Heart left ventricle (tissue), 16 donors: ENCODE measurements at regions not wholly inside any gene's neighbourhood (a gene's known extent, or its start where the extent isn't known, plus 50 kb on each side); places are given as distances from the start of the nearest gene placed in this dataset.

ENCODE experiments used
- ATAC-seq, 4 donors: fragments of 200-7000 bp; cut with Tn5 transposase; one replicate each; pipeline ENCODE4 v1.9.1; 2020 to 2022; ENCODE audit warnings: moderate library complexity in 4 of 4, mild to moderate bottlenecking in 3 of 4, moderate number of reproducible peaks in 1 of 4
- DNase-seq, 5 donors: peaks; one replicate each; pipeline ENCODE4 v3.0.0-alpha.2; 2020
- H3K27ac ChIP-seq, 12 donors: fragments of 200-600 bp; sonication (generic) in 4 of 12; one replicate each; pipeline versions ENCODE4 v1.5.0 to v1.8.0; 2016 to 2022; ENCODE audit warnings: mild to moderate bottlenecking in 2 of 12
- H3K27me3 ChIP-seq, 9 donors: fragments of 200-600 bp; sonication (generic) in 2 of 9; one replicate each; pipeline versions ENCODE4 v1.5.1 to v1.8.0; 2016 to 2022; ENCODE audit warnings: mild to moderate bottlenecking in 3 of 9
- H3K36me3 ChIP-seq, 9 donors: fragments of 200-600 bp; sonication (generic) in 2 of 9; one replicate each; pipeline versions ENCODE4 v1.5.0 to v1.8.0; 2018 to 2022; ENCODE audit warnings: mild to moderate bottlenecking in 2 of 9
- H3K4me1 ChIP-seq, 12 donors: fragments of 200-600 bp; sonication (generic) in 4 of 12; one replicate each; pipeline versions ENCODE4 v1.5.0 to v1.8.0; 2016 to 2022; ENCODE audit warnings: mild to moderate bottlenecking in 3 of 12
- H3K4me3 ChIP-seq, 12 donors: fragments of 200-600 bp; sonication (generic) in 4 of 12; one replicate each; pipeline versions ENCODE4 v1.5.0 to v1.8.0; 2017 to 2022; ENCODE audit warnings: mild to moderate bottlenecking in 9 of 12, moderate library complexity in 4 of 12
- H3K9me3 ChIP-seq, 12 donors: fragments of 200-600 bp; sonication (generic) in 4 of 12; one replicate each; pipeline versions ENCODE4 v1.5.0 to v1.8.0; 2016 to 2022; ENCODE audit warnings: mild to moderate bottlenecking in 1 of 12
- POLR2A ChIP-seq, 2 donors: fragments of 450-650 bp; IDR thresholded peaks; one replicate each; pipeline ENCODE4 v1.6.1; 2017; ENCODE audit warnings: antibody characterized with exemption in 2 of 2, mild to moderate bottlenecking in 2 of 2, moderate library complexity in 2 of 2
- WGBS, 4 donors: extraction: QIAGEN DNeasy Blood & Tissue Kit in 2 of 4; methylation state at CpG; one replicate each; pipeline versions ENCODE4 v1.1.5 to v1.1.7; 2013 to 2018; 5-methylcytosine and 5-hydroxymethylcytosine counted together
- intact Hi-C, 10 donors: fragments of 100-400 bp; cut with DNase I; formaldehyde crosslinking; loops; one replicate each; pipeline versions ENCODE4 v1.11.1 to v1.14.2; 2022
- TF ChIP-seq, protein P1 (sequence below), 12 donors: fragments of 200-600 bp; sonication (generic) in 4 of 12; IDR thresholded peaks; one replicate each; pipeline versions ENCODE4 v1.5.0 to v1.8.0; 2018 to 2022; ENCODE audit warnings: antibody characterized with exemption in 12 of 12, mild to moderate bottlenecking in 5 of 12
- donor health status: ischemic (EF 13 %, LVEDD 7.1; RV severe dilation, severe dysfunction).
- donor health status: healthy with polysubstance abuse.
- donor health status: DM: no; HTN: yes; CAD: no.
- donor health status: DM: no; HTN: no; CAD: no.
- donor health status: ischemic (EF 25% LVEDD 6.9; RV normal size, moderate dysfunction).
- donor health status: ischemic (EF 25% LVEDD 5.7; RV mildly dilated, moderate dysfunction).
- donor health status: healthy.
- donor health status: DM: yes; HTN: yes; CAD: no.
- donor health status: ischemic (EF 35%, LVEDD 5.7; RV mildly dilated, moderate dysfunction).
- donor health status: nonischemic (EF 11% LVEDD 7.7; RV severe dilation, severe dysfunction).
- donor health status: DM: yes; HTN: yes; CAD: no.
- donor health status: PGD.
- donor health status: ischemic (EF 29% LVEDD 5.4; RV normal size, mild dysfunction).
- donor health status: nonischemic (EF 23%, LVEDD 6.1; RV moderate dilation, normal function).

DNA sequence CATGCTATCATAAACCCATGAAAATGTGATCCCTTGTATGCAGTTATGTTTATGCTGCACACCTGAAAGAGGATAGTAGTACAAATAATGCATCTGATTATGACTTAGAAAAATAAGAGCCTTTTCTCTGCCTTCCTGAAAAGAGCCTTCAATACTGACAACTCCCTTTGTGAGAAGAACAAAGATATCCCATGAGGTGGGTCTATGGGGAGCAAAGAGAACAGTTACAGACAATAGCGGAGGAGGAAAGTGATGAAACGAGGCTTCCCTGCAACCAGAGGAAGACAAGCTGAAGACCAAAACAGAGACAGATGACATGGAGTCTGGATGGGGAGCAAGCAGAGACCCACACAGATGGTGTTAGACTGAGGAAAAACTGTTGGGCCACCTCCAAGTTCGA lies 598.3 kb upstream of the PLXNA2 start:
- Histone ChIP-seq H3K9me3 (no peaks in the 10 kb centered on the region), H3K27ac (no peak overlapping the region), H3K27me3 (no peaks in the 10 kb centered on the region), H3K36me3 (no peaks in the 10 kb centered on the region), H3K4me1 (no peaks in the 10 kb centered on the region), H3K4me3 (no peak overlapping the region)
- ATAC-seq, result no peak
- intact Hi-C loops, result loop anchor here in 1 of 10 donors (5.0 kb wide), 1 partner anchor 50 kb away; no protein-coding TSS in a partner anchor
- TF ChIP-seq, protein P1, sequence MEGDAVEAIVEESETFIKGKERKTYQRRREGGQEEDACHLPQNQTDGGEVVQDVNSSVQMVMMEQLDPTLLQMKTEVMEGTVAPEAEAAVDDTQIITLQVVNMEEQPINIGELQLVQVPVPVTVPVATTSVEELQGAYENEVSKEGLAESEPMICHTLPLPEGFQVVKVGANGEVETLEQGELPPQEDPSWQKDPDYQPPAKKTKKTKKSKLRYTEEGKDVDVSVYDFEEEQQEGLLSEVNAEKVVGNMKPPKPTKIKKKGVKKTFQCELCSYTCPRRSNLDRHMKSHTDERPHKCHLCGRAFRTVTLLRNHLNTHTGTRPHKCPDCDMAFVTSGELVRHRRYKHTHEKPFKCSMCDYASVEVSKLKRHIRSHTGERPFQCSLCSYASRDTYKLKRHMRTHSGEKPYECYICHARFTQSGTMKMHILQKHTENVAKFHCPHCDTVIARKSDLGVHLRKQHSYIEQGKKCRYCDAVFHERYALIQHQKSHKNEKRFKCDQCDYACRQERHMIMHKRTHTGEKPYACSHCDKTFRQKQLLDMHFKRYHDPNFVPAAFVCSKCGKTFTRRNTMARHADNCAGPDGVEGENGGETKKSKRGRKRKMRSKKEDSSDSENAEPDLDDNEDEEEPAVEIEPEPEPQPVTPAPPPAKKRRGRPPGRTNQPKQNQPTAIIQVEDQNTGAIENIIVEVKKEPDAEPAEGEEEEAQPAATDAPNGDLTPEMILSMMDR (IDR thresholded peaks at IDR 0.05), result no peak
- TF ChIP-seq POLR2A (IDR thresholded peaks at IDR 0.05), result no peak
- 88 to 94% (median 90%) methylated on average over 3 of the region's 3 CpGs for WGBS, 4 donors
- no peak for DNase-seq

DNA sequence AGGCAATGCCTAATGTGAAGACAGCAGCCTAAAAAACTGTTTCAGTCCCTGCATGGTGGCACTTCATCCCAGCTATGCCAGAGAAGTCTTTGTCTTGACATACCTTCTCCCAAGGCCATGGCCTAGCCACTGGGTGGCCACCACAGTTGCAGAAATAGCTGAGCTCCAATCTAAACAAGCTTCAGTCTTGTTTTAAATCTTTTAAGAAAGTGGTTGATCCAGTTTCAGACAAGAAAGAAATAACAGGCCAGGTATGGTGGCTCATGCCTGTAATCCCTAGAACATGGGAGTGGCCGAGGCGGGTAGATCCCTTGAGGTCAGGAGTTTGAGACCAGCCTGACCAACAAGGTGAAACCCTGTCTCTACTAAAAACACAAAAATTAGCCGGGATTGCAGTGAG lies 600.0 kb upstream of the PLXNA2 start:
- Histone ChIP-seq H3K27ac (no peak overlapping the region), H3K9me3 (no peaks in the 10 kb centered on the region), H3K4me1 (no peaks in the 10 kb centered on the region), H3K36me3 (no peaks in the 10 kb centered on the region), H3K27me3 (no peaks in the 10 kb centered on the region), H3K4me3 (no peak overlapping the region)
- no peak for ATAC-seq
- DNase-seq, result no peak
- intact Hi-C loops, result loop anchor here in 1 of 10 donors (5.0 kb wide), 1 partner anchor 48 kb away; no protein-coding TSS in a partner anchor
- WGBS, 4 donors, result 75 to 99% (median 96%) methylated on average over 3 of the region's 3 CpGs
- TF ChIP-seq, protein P1 (IDR thresholded peaks at IDR 0.05), result no peak
- no peak for TF ChIP-seq POLR2A (IDR thresholded peaks at IDR 0.05)

DNA sequence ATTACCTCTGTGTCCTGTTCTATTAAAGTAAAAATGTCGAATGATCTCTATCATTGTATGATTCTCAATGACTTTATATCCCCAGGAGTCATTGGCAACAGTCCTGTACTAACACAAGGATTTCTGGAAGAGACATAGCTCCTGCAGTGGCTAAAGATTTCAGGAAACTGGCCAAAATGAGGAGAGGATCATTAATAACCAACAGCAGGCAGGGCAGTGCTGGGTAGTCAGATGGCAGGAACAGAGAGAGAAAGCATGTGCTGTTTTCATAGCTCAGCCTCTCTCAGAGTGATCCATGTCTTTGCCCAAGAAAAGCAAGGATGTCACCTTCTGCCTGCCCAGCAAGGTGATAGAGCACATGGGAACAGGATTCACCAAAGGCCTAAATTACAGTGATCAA lies 604.7 kb upstream of the PLXNA2 start:
- Histone ChIP-seq H3K27ac (no peak overlapping the region), H3K9me3 (no peaks in the 10 kb centered on the region), H3K27me3 (no peaks in the 10 kb centered on the region), H3K4me3 (no peak overlapping the region), H3K4me1 (no peaks in the 10 kb centered on the region), H3K36me3 (no peaks in the 10 kb centered on the region)
- intact Hi-C loops, result no loop called here
- DNase-seq (no peak), ATAC-seq (no peak)
- TF ChIP-seq, protein P1 (IDR thresholded peaks at IDR 0.05), result no peak
- no peak for TF ChIP-seq POLR2A (IDR thresholded peaks at IDR 0.05)
- 75 to 87% (median 81%) methylated on average over 1 of the region's 1 CpG for WGBS, 4 donors

DNA sequence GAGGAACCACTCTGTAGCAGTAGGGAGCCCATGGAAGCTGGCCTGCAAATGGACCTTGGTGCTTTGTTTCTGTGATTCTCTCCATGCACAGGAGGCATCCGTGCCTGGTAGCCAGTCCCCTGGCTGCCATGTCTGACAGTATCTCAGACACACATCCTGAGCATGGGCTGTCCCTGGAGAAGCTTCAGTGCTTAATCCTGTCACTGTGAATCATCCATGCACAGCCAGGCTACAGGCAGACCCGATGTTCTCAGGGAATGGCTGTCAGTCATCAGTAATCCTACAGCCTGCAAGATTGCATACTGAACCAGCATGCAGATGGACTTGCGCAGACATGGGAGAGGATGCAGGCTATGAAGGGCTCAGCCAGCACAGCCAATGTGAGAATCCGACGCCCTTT lies 606.3 kb upstream of the PLXNA2 start:
- TF ChIP-seq, protein P1 (IDR thresholded peaks at IDR 0.05), result no peak
- TF ChIP-seq POLR2A (IDR thresholded peaks at IDR 0.05), result no peak
- DNase-seq, result no peak
- Histone ChIP-seq H3K4me3 (no peak overlapping the region), H3K4me1 (no peaks in the 10 kb centered on the region), H3K27me3 (no peaks in the 10 kb centered on the region), H3K36me3 (no peaks in the 10 kb centered on the region), H3K9me3 (no peaks in the 10 kb centered on the region), H3K27ac (no peak overlapping the region)
- ATAC-seq, result no peak
- WGBS, 4 donors, result 71 to 96% (median 75%) methylated on average over 4 to 5 of the region's 5 CpGs
- intact Hi-C loops, result no loop called here
